ENCODE measurements at regions not wholly inside any gene's neighbourhood (a gene's known extent, or its start where the extent isn't known, plus 50 kb on each side); places are given as distances from the start of the nearest gene placed in this dataset.

DNA sequence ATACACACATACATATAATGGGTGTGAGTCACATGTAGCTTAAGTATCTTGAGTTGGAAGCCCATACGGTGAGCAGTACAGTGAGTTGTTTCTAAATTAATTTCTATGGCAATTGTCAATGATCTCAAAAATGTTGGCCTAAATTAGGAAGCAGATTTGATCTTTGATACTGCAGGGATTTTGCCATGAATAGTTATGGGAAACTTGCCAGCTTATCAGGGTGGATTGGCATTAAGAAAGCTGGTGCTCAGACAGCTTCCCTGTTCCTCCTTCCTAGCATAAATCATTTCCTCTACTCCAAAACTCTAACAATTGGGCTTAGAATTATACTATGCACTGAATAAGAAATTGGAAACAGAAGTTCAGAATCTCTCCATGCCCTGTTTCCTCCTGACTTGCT lies 150.9 kb upstream of the FRMD6 start:
- H3K27ac ChIP-seq (ENCODE audit: low read length) = no peak overlapping the region
- H3K4me2 ChIP-seq (ENCODE audit: low read length) = no peak overlapping the region
- H3K9ac ChIP-seq (ENCODE audit: low read length) = no peak overlapping the region
- peaks cover 3% of the 10 kb centered on the region for H3K9me3 ChIP-seq (ENCODE audit: low read length)
- H3K9me2 ChIP-seq (ENCODE audit: insufficient read depth, low read length) = no peaks in the 10 kb centered on the region
- no peaks in the 10 kb centered on the region for H3K27me3 ChIP-seq (ENCODE audit: insufficient read depth, low read depth, low read length)
- no peak overlapping the region for H3K4me3 ChIP-seq (ENCODE audit: low read length)
- no peak overlapping the region for H2AFZ ChIP-seq (ENCODE audit: low read depth, low read length)
- no peaks in the 10 kb centered on the region for H3F3A ChIP-seq (ENCODE audit: insufficient read depth, low read length, poor library complexity, severe bottlenecking)
- no peaks in the 10 kb centered on the region for H3K36me3 ChIP-seq (ENCODE audit: insufficient read depth, low read length)
- TF ChIP-seq, protein P1, sequence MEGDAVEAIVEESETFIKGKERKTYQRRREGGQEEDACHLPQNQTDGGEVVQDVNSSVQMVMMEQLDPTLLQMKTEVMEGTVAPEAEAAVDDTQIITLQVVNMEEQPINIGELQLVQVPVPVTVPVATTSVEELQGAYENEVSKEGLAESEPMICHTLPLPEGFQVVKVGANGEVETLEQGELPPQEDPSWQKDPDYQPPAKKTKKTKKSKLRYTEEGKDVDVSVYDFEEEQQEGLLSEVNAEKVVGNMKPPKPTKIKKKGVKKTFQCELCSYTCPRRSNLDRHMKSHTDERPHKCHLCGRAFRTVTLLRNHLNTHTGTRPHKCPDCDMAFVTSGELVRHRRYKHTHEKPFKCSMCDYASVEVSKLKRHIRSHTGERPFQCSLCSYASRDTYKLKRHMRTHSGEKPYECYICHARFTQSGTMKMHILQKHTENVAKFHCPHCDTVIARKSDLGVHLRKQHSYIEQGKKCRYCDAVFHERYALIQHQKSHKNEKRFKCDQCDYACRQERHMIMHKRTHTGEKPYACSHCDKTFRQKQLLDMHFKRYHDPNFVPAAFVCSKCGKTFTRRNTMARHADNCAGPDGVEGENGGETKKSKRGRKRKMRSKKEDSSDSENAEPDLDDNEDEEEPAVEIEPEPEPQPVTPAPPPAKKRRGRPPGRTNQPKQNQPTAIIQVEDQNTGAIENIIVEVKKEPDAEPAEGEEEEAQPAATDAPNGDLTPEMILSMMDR (IDR thresholded peaks at IDR 0.05; ENCODE audit: poor library complexity, severe bottlenecking) = no peak
- TF ChIP-seq MXI1 (conservative IDR thresholded peaks at IDR 0.05; ENCODE audit: poor library complexity, severe bottlenecking) (no peak), TAF1 (IDR thresholded peaks at IDR 0.05; ENCODE audit: low read depth) (no peak), EP300 (conservative IDR thresholded peaks at IDR 0.05; ENCODE audit: poor library complexity, severe bottlenecking) (no peak), EZH2 (IDR thresholded peaks at IDR 0.05; ENCODE audit: borderline replicate concordance, insufficient read depth, low read length, poor library complexity, severe bottlenecking) (no peak), RAD21 (conservative IDR thresholded peaks at IDR 0.05) (no peak), SMC3 (conservative IDR thresholded peaks at IDR 0.05; ENCODE audit: poor library complexity) (no peak), POLR2AphosphoS5 (IDR thresholded peaks at IDR 0.05) (no peak)
- TF ChIP-seq, protein P2, sequence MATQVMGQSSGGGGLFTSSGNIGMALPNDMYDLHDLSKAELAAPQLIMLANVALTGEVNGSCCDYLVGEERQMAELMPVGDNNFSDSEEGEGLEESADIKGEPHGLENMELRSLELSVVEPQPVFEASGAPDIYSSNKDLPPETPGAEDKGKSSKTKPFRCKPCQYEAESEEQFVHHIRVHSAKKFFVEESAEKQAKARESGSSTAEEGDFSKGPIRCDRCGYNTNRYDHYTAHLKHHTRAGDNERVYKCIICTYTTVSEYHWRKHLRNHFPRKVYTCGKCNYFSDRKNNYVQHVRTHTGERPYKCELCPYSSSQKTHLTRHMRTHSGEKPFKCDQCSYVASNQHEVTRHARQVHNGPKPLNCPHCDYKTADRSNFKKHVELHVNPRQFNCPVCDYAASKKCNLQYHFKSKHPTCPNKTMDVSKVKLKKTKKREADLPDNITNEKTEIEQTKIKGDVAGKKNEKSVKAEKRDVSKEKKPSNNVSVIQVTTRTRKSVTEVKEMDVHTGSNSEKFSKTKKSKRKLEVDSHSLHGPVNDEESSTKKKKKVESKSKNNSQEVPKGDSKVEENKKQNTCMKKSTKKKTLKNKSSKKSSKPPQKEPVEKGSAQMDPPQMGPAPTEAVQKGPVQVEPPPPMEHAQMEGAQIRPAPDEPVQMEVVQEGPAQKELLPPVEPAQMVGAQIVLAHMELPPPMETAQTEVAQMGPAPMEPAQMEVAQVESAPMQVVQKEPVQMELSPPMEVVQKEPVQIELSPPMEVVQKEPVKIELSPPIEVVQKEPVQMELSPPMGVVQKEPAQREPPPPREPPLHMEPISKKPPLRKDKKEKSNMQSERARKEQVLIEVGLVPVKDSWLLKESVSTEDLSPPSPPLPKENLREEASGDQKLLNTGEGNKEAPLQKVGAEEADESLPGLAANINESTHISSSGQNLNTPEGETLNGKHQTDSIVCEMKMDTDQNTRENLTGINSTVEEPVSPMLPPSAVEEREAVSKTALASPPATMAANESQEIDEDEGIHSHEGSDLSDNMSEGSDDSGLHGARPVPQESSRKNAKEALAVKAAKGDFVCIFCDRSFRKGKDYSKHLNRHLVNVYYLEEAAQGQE (IDR thresholded peaks at IDR 0.05; ENCODE audit: borderline replicate concordance) = no peak
- no peaks in the 10 kb centered on the region for H3K79me2 ChIP-seq (replicated peaks; ENCODE audit: insufficient read depth, low read length)
- H4K20me1 ChIP-seq (ENCODE audit: insufficient read depth) = no peaks in the 10 kb centered on the region

DNA sequence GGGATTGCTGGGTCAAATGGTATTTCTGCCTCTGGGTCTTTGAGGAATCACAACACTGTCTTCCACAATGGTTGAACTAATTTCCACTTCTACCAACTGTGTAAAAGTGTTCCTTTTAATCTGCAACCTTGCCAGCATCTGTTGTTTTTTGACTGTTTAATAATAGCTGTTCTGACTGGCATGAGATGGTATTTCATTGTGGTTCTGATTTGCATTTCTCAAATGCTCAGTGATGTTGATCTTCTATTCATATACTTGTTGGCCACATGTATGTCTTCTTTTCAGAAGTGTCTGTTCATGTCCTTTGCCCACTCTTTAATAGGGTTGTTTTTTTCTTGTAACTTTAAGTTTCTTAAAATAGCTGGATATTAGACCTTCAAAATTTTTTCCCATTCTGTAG lies 150.0 kb upstream of the FRMD6 start:
- no peak overlapping the region for H3K27ac ChIP-seq (ENCODE audit: low read length)
- no peaks in the 10 kb centered on the region for H3K9me2 ChIP-seq (ENCODE audit: insufficient read depth, low read length)
- H3K4me2 ChIP-seq (ENCODE audit: low read length) = no peak overlapping the region
- H3K9me3 ChIP-seq (ENCODE audit: low read length) = peaks cover 2% of the 10 kb centered on the region
- H3K4me3 ChIP-seq (ENCODE audit: low read length) = no peak overlapping the region
- H4K20me1 ChIP-seq (ENCODE audit: insufficient read depth) = no peaks in the 10 kb centered on the region
- no peaks in the 10 kb centered on the region for H3K36me3 ChIP-seq (ENCODE audit: insufficient read depth, low read length)
- H3K27me3 ChIP-seq (ENCODE audit: insufficient read depth, low read depth, low read length) = no peaks in the 10 kb centered on the region
- H3F3A ChIP-seq (ENCODE audit: insufficient read depth, low read length, poor library complexity, severe bottlenecking) = no peaks in the 10 kb centered on the region
- no peak overlapping the region for H2AFZ ChIP-seq (ENCODE audit: low read depth, low read length)
- TF ChIP-seq, protein P1 (IDR thresholded peaks at IDR 0.05; ENCODE audit: poor library complexity, severe bottlenecking) = no peak
- no peak for TF ChIP-seq TAF1 (IDR thresholded peaks at IDR 0.05; ENCODE audit: low read depth)
- no peak for TF ChIP-seq EP300 (conservative IDR thresholded peaks at IDR 0.05; ENCODE audit: poor library complexity, severe bottlenecking)
- H3K79me2 ChIP-seq (replicated peaks; ENCODE audit: insufficient read depth, low read length) = no peaks in the 10 kb centered on the region
- H3K9ac ChIP-seq (ENCODE audit: low read length) = no peak overlapping the region
